HG03025 (cell line): ENCODE measurements at regions not wholly inside any gene's neighbourhood (a gene's known extent, or its start where the extent isn't known, plus 50 kb on each side); places are given as distances from the start of the nearest gene placed in this dataset.
"Not testable (repeated sequence)": the region's sequence is repeated elsewhere in the genome, so short reads cannot be mapped to it uniquely, and the experiment has no call there.

Experiments used
- ATAC-seq: cut with Tn5 transposase; IDR thresholded peaks from one replicate; pipeline ENCODE4 v1.9.1; 2021; ENCODE audit warnings: mild to moderate bottlenecking, moderate library complexity; ENCODE audit not compliant: unreplicated experiment, low FRiP score

DNA sequence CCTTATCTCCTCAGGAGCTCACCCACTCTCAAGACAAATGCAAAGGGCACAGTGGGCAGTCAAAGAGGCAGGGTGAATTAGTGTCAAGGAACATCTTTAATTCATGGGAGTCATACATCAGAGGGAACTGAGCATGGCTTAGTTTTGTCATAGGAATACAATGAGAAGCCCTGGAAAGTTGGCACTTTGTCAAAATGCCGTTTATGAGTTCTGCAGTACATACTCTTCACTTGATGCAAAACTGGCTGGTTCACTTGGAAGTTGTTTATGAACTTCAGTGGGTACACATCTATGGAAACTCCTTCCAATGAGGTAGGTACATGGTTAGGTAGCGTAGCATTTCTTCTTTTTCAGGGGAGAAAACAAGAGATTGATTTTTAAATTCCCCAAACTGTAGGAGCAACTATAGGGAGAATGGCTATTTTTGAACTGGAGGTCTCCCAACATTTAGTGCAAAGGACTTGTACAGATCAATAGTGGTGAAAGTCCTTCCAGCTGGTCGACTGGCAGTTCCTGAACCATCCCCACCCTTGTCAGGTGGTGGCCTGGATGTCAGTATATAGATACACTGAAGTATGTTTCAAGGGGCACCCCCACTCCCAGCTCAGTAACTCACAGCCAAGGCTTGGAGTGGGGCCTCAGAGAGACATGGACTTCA, 580.5 kb downstream of the REEP3 start:
- no peak for ATAC-seq

DNA sequence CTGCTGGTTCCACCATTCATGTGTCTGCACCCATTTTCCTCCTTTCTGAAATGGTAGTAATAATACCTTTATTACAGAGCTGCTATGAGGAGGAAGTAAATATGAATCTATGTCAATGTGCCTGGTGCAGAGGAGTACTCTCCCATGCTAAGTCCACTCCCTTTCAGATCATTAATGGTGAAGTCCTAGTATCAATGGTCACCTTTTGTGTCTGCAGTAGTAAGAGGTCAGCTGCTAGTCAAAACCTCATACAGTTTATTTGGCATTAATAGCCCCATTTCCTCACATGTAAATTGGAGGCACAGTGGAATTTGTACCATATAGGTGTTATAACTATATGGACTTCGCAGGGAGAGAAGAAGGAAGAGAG, 581.0 kb downstream of the REEP3 start:
- ATAC-seq = no peak

DNA sequence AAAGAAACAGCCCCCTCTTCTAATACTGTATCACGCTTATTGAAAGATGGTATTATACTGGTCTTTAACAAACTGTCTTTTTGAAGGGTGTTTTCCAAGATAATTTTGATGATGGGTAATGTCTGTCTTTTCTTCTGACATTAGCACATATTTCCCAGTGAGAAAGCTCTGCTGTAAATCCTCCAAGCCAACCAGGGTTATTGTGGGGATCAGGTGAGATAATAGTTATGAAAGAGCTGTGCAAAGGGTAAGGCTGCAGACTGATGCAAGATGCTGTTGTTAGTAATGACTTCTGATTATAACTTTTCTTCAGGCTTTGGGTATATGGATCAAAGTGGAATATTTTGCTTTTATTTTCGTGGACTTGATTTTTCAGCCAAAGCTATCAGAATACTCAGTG, 581.7 kb downstream of the REEP3 start:
- no peak for ATAC-seq

DNA sequence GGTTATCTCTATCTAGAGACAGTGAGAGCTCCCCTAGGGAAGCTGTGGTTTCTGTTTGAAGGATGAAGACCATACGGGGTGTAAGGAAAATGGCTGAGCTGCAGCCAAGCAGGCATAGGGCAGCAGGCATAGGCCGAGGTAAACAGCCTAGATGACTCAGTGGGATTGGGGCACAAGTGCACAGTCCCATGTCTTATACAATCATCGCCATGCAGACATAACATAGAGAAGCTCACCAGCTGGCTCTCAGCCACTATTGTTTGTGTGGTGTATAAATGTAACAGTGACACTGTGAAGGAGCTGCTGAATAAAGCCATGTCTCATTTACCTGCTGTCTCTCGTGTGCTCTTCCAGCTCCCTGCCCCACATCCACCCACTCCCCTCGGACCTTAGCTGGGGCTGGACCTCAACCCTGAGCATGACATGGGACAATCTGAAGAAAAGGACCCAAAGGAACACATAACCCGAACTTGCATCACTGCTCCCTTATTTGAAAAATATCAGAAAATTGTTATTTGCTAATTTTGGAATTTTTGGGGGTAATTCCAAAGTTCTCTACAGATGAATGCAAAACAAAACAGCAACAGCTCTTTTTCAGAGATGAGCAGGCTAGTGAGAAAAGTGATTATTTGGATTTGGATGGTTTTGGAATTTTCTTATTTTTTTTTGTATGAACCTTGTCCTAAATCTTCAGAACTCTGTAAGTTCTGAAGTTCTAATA, 582.7 kb downstream of the REEP3 start:
- no peak for ATAC-seq

DNA sequence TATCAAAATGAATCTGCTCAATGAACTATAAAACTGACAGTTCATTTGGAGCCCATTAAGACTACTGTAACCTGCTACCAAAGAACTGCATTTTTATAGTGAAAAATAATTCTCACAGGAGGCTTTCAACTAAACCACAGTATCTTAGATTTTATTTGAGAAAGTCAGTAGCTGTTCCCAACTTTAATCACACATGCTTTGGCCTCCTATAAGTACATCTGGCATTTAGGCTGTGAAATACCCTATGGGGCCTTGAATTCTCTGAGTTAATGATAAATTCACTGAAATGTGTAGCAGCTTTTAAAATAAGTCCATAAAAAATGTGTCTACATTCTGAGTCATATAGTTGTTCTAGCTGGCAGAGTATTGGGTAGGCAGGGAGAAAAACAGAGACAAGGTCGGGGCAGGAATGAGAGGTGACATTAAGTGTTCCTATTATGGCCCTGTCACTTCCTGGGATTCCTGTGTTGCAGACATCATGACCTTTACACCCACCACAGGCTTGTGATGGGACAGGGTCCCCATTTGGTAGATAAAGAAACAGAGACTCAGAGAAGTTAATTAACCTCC, 588.8 kb downstream of the REEP3 start:
- ATAC-seq = no peak

DNA sequence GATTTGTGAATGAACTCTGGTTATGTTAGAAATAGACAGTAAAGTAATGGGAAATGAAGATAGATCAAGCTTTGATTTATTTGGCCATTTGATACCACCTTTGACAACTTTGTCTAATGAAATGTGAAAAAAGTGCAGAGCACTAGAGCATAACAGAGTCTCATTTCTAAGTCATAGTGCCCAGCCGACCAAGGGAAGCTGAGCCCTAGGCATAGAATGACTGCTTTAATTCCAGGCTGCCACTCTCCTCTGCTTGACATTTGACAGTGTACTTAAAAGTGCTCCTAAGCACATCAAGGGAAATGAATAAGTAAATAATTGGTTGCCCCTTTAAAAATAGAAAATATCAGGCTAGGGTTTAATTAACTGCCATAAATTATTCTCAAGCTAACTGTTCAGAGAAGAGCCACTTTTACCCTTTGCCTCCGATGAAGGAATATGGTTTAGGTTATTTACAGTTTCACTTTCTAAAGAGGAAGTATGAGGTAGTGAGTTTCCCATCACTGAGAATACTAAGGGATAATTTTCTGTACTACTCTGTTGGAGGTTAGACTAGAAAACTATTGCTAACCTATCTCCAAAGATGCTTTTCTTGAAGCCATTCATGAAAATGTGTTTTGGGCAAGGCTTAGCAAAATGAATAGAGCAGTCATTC, 591.6 kb downstream of the REEP3 start:
- ATAC-seq = no peak

DNA sequence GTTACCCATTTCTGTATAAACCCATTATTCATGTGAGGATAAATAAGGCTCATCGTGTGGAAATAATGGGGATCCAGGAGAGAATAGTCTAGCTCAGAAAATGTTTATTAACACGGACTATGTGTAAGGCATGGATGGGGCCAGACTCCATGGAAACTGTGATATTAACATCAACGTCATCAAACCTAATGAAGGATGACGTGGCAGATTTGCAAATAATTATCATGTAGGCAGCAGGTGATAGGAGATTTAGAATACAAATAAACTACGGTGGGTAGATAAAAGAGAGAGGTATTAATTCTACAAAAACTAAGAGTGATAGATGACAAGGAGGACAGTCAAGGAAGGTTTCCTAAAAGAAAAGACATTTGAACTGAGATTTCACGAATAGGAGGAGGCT, 592.2 kb downstream of the REEP3 start:
- ATAC-seq = no peak

DNA sequence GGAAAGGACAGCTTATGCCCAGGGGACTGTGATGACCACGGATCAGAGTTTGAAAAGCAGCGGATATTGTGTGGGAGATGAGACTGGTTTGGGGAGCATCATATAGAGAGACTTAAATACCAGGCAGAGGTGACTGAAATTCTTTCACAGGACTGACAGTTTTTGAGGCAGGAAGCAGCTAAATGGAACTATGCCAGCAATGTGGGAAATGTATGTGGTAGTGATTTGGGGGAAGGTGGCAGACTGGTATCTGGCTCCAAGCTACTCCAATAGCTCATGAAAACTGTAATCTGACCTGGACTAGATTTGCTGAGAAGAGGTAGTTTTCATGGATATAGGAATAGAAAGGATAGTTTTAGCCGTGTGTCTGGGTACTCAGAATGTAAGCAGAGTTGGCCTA, 592.6 kb downstream of the REEP3 start:
- ATAC-seq = no peak

DNA sequence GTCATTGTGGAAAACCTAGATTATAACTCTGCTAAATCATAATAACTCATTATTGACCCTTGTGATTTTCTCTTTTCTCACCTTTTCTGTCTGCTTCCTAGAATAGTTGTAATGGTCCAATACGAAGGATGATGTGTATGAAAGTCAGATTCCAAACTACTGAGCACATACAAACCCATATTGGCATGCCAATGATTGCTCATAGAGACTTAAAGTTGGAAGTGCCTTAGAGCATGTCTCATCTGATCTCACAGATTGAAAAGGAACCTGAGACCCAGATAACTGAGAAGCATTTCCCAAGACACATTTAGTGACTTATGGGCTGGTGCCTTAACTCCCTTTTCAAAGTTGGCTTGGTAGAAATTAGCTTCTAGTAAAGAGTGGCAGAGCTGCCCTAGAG, 594.3 kb downstream of the REEP3 start:
- no peak for ATAC-seq

DNA sequence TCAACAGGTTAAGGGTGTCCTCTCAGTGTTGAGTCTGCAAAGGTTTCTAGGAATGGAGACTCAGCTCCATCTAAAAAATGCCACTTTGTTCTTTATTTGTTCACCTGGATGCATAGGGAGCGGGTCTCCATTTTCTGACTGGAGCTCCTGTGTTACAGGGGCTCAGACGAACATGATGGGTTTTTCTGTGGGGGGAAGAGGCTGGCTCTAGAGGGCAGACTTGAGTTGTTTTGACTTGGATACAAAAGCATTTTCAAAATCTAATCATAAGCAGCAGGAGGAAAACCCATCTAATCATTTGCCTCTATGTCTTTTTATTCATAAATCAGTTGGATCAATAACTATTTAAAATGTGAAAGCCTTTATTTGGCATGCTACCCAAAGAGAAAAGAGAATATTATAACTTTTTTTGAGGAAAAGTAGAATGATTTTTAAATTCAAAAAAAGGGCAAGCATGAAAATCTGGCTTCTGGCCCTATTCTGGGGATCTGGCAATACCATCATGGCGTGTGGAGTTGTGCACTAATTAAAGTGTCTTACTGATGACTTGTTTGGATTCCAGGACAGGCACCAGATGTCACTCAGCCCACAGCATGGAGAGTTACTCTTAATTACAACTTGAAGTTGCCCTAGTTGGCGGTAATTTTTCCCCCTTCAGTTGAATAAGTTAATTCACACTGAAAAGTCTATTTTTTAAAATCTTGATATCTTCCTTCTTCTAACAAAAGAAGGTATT, 594.9 kb downstream of the REEP3 start:
- ATAC-seq = no peak

DNA sequence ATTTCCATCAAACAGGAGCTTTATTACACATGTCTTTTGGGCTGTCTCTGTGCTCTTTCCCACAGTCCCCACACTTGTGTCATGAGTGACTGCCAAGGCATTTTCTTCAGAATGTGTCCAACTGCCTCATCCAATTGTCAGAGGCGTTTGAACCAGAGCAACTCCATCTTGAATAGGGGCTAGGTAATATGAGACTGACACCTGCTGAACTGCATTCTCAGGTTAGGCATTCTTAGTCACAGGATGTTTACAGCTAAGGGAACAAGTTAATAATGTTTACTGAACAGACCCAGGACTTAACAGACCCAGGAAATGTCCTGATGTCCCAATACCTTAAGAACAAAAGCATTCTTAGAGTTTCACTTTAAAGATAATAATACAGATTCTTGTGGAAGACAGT, 595.5 kb downstream of the REEP3 start:
- ATAC-seq = no peak

DNA sequence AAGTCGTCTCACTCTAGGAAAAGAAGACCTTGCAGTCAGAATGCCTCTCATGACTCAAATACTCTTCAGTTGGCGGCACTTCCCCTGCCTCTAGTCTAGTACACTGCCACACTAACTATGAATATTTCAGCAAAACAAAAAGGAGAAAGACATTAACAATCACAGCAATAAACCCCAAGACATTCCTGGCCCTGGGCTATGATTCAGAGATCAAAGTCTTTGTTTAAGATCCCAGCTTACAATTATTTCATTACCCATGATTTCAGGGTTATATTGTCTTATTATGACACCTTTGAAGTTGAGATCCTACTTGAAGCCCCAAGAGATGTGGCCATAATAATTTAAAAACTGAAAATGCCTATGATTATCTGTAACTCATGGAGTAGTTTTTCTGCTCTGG, 597.5 kb downstream of the REEP3 start:
- ATAC-seq = no peak

DNA sequence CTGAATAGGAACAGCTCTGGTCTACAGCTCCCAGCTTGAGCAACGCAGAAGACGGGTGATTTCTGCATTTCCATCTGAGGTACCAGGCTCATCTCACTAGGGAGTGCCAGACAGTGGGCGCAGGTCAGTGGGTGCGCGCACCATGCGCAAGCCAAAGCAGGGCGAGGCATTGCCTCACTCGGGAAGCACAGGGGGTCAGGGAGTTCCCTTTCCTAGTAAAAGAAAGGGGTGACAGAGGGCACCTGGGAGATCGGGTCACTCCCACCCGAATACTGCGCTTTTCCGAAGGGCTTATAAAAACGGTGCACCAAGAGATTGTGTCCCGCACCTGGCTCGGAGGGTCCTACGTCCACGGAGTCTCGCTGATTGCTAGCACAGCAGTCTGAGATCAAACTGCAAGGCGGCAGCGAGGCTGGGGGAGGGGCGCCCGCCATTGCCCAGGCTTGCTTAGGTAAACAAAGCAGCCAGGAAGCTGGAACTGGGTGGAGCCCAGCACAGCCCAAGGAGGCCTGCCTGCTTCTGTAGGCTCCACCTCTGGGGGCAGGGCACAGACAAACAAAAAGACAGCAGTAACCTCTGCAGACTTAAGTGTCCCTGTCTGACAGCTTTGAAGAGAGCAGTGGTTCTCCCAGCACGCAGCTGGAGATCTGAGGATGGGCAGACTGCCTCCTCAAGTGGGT, 599.2 kb downstream of the REEP3 start:
- not testable (repeated sequence) for ATAC-seq

DNA sequence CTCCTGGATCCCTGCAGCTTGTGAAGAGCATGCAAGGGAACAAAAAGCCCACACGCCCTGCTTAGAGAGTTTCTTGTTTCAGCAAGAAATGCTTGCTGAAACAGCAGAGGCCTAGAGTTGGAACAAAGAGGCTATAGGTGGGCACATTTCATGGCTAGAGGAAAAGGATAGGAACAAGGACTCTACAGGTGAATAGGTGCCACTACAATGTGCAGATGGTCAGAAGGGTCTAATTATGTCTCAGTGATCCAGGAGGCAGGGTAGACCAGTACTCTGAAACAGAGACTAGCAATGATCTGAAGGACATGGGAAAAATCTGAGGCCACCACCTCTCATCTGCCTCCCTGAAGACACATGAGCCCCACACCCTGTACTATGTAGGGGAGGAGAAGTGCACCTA, 609.0 kb downstream of the REEP3 start:
- ATAC-seq = no peak

DNA sequence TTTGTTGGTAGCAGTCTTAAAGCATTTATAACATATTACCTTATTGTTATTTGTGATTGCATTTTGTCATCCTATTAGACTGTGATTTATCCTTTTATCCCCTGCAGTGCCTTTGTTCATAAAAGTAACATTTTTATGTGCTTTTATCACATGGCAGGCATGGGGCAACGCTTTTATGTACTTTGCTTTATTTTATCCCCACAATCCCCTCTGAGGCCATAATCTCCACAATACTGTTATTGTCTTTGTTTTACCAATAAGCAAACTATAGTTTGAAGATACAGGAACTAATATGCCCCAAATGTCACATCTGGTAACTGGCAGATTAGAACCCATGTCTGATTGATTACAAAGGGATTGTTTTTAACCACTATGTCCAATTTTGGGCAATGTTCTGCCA, 613.5 kb downstream of the REEP3 start:
- no peak for ATAC-seq

DNA sequence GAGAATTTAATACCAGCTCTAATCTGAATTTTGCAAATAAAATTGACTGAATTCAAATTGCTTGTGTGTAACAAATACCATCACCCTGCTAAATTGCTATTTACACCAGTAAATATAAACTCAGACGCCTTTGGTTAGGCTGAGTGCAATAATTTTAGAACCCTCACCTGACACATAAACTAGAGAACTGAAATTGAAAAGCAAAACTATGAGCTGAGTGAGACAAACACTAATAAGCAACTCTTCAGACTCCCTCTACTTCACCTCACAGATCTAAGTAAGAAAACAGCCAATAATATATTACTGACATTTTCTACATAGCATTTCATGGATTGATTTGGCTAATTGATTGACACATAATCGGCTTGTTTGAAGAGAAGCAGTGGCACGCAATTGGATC, 621.2 kb downstream of the REEP3 start:
- ATAC-seq = peak; percentile 86

DNA sequence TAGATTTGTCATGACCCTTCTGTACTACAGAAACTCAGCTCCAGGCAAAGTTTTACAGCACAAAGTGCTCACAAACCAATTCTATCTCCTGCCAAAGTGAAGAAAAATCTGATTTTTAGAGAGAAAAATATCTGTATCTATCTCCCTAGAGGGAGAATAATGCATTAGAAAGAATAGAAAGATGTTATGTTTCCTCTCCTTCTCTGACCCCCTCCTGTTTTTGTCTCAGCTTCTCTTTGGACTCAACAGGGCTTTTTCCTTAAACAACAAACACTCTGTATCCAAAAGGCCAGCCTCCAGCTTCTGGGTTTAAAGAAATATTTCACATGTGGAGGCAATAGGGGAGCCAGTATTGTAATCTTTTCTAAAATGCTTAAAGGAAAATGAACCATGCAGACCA, 627.4 kb downstream of the REEP3 start:
- ATAC-seq = no peak

DNA sequence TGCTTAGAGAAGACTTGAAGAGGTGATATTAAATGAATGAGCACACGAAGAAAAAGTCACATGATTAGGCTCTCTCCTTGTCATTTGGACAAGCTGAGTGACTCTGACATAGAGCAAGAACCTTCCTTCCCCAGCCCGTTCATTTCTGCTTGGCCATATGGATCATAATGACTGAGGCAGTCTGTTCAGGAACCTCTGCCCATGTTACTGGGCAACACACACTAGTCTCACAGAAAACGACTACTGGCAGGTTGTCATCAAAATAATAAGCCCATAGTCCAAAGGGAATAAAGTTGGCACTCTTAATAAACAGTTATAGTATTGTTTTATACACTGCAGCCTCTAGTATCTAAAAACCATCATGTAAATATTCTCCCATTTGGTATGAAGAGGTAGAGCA, 635.0 kb downstream of the REEP3 start:
- ATAC-seq = no peak

DNA sequence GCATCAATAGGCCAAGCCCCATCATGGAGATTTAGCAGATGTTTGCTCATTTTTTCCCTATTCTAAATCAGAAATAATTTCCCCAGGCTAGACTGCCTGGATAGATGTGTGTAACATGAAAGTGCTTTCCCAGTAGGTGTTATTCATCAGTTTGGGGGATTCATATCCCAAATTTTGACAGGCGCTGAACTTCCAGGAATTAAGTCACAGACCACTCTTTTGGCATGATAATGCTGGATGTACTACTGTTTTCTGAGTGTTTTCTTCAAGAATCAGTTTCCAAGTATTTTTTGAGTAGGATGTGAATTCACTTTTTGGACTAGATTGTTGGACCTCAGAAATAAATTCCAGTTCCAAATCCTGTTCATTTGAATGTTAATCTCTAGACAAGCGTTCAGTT, 637.4 kb downstream of the REEP3 start:
- no peak for ATAC-seq
